ENCODE measurements at regions not wholly inside any gene's neighbourhood (a gene's known extent, or its start where the extent isn't known, plus 50 kb on each side); places are given as distances from the start of the nearest gene placed in this dataset.

- Mint-ChIP-seq H3K36me3 (no peaks in the 10 kb centered on the region), H3K4me3 (no peak overlapping the region), H3K4me1 (ENCODE audit: unreplicated experiment) (peaks cover 20% of the 10 kb centered on the region), H3K27me3 (no peaks in the 10 kb centered on the region), H3K27ac (no peak overlapping the region), H3K9me3 (no peaks in the 10 kb centered on the region)
- DNase-seq (ENCODE audit: extremely low spot score, unreplicated experiment), result no peak
- TF ChIP-seq, protein P1, sequence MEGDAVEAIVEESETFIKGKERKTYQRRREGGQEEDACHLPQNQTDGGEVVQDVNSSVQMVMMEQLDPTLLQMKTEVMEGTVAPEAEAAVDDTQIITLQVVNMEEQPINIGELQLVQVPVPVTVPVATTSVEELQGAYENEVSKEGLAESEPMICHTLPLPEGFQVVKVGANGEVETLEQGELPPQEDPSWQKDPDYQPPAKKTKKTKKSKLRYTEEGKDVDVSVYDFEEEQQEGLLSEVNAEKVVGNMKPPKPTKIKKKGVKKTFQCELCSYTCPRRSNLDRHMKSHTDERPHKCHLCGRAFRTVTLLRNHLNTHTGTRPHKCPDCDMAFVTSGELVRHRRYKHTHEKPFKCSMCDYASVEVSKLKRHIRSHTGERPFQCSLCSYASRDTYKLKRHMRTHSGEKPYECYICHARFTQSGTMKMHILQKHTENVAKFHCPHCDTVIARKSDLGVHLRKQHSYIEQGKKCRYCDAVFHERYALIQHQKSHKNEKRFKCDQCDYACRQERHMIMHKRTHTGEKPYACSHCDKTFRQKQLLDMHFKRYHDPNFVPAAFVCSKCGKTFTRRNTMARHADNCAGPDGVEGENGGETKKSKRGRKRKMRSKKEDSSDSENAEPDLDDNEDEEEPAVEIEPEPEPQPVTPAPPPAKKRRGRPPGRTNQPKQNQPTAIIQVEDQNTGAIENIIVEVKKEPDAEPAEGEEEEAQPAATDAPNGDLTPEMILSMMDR (conservative IDR thresholded peaks at IDR 0.05), result no peak
These were observed 103.6 kb upstream of the LRIG3 start for GRCh38 chr12:59023861-59024424.

DNA sequence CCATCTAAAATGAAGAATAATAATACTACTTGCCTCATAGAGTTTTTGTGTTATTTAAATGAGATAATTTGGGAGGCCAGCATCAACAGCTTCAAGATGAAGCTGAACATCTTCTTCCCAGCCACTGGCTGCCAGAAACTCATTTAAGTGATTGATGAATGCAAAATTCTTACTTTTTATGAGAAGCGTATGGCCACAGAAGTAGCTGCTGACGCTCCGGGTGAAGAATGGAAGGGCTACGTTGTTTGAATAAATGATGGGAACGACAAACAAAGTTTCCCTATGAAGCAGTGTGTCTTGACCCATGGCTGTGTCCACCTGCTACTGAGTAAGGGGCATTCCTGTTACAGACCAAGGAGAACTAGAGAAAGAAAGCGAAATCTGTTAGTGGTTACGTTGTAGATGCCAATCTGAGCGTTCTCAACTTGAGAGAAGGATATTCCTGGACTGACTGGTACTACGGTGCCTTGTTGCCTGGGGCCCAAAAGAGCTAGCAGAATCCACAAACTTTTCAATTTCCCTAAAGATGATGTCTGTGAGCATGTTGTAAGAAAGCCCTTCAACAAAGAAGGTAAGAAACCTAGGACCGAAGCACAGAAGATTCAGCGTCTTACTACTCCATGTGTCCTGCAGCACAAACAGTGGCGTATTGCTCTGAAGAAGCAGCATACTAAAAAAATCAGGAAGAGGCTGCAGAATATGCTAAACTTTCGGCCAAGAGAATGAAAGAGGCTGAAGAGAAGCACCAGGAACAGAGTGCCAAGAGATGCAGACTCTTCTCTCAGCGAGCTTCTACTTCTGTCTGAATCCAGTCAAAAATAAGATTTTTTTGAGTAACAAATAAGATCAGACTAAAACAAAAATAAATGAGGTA is 100.0 kb upstream of the LRIG3 start:
- H3K36me3 Mint-ChIP-seq, result no peaks in the 10 kb centered on the region
- DNase-seq (ENCODE audit: extremely low spot score, unreplicated experiment), result no peak
- no peaks in the 10 kb centered on the region for H3K27me3 Mint-ChIP-seq
- TF ChIP-seq, protein P1 (conservative IDR thresholded peaks at IDR 0.05), result no peak
- H3K9me3 Mint-ChIP-seq, result no peaks in the 10 kb centered on the region
- no peak overlapping the region for H3K4me3 Mint-ChIP-seq
- peaks cover 33% of the 10 kb centered on the region for H3K4me1 Mint-ChIP-seq (ENCODE audit: unreplicated experiment)
- H3K27ac Mint-ChIP-seq, result no peak overlapping the region

DNA sequence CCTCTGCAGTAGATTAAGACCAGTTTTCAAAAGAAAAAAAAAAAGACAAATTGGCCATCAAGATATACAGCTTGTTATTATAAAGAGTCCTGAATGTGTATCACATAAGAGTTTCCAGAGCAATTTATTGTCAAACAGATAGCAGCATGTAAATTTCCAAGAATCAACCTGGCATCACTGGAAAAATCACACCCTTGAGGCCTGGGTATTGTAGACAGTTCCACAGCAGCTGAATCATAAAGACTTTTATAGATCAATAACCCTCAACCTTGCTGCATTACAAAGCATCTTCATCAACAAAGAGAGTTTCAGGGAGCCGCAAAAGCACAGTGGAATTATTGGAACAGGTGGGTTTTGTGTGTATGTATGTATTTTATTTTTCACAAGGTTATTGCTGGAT is 94.6 kb upstream of the LRIG3 start:
- no peak for DNase-seq (ENCODE audit: extremely low spot score, unreplicated experiment)
- no peaks in the 10 kb centered on the region for H3K36me3 Mint-ChIP-seq
- H3K9me3 Mint-ChIP-seq, result no peaks in the 10 kb centered on the region
- H3K27ac Mint-ChIP-seq, result no peak overlapping the region
- TF ChIP-seq, protein P1 (conservative IDR thresholded peaks at IDR 0.05), result no peak
- H3K4me1 Mint-ChIP-seq (ENCODE audit: unreplicated experiment), result peaks cover 23% of the 10 kb centered on the region
- H3K27me3 Mint-ChIP-seq, result no peaks in the 10 kb centered on the region
- H3K4me3 Mint-ChIP-seq, result no peak overlapping the region

GRCh38 chr12:59010941-59011340 is 90.6 kb upstream of the LRIG3 start:
- no peaks in the 10 kb centered on the region for H3K9me3 Mint-ChIP-seq
- no peak overlapping the region for H3K27ac Mint-ChIP-seq
- TF ChIP-seq, protein P1 (conservative IDR thresholded peaks at IDR 0.05), result no peak
- DNase-seq (ENCODE audit: extremely low spot score, unreplicated experiment), result no peak
- no peaks in the 10 kb centered on the region for H3K27me3 Mint-ChIP-seq
- peaks cover 10% of the 10 kb centered on the region for H3K4me1 Mint-ChIP-seq (ENCODE audit: unreplicated experiment)
- no peak overlapping the region for H3K4me3 Mint-ChIP-seq
- H3K36me3 Mint-ChIP-seq, result no peaks in the 10 kb centered on the region

GRCh38 chr12:59010118-59010517 is 89.8 kb upstream of the LRIG3 start:
- Mint-ChIP-seq H3K27me3 (no peaks in the 10 kb centered on the region), H3K36me3 (no peaks in the 10 kb centered on the region), H3K4me3 (no peak overlapping the region), H3K27ac (no peak overlapping the region), H3K9me3 (no peaks in the 10 kb centered on the region), H3K4me1 (ENCODE audit: unreplicated experiment) (peaks cover 17% of the 10 kb centered on the region)
- DNase-seq (ENCODE audit: extremely low spot score, unreplicated experiment), result no peak
- TF ChIP-seq, protein P1 (conservative IDR thresholded peaks at IDR 0.05), result no peak
